SK-N-SH treated with all-trans-retinoic acid at 6 μM for 48 hours (cell line): ENCODE measurements at regions not wholly inside any gene's neighbourhood (a gene's known extent, or its start where the extent isn't known, plus 50 kb on each side); places are given as distances from the start of the nearest gene placed in this dataset.

ENCODE experiments used
- ATAC-seq: fragments of 200-7000 bp; cut with Tn5 transposase; 3 replicates; pipeline ENCODE4 v1.9.1; 2020; ENCODE audit warnings: mild to moderate bottlenecking, moderate library complexity
- BACH2 ChIP-seq: fragments of 250-450 bp; sonication (Bioruptor Pico); IDR thresholded peaks from 2 replicates; pipeline ENCODE4 v1.9.0; 2021; ENCODE audit warnings: mild to moderate bottlenecking, borderline replicate concordance
- CSDC2 ChIP-seq: fragments of 250-450 bp; sonication (Bioruptor Pico); IDR thresholded peaks from 2 replicates; pipeline ENCODE4 v1.5.0; 2020; ENCODE audit warnings: mild to moderate bottlenecking, moderate library complexity
- ESRRG ChIP-seq: fragments of 250-450 bp; sonication (Bioruptor Pico); IDR thresholded peaks from 2 replicates; pipeline ENCODE4 v1.6.1; 2021; ENCODE audit warnings: mild to moderate bottlenecking
- GLIS3 ChIP-seq: fragments of 250-450 bp; sonication (Bioruptor Pico); IDR thresholded peaks from 2 replicates; pipeline ENCODE4 v1.5.0; 2020; ENCODE audit warnings: mild to moderate bottlenecking, moderate library complexity
- ISL1 ChIP-seq: fragments of 250-450 bp; sonication (Bioruptor Pico); IDR thresholded peaks from 2 replicates; pipeline ENCODE4 v2.1.2; 2022; ENCODE audit warnings: mild to moderate bottlenecking, moderate library complexity
- OSR1 ChIP-seq: fragments of 250-450 bp; sonication (Bioruptor Pico); IDR thresholded peaks from 2 replicates; pipeline ENCODE4 v1.8.0; 2022; ENCODE audit warnings: moderate library complexity, mild to moderate bottlenecking, inconsistent platforms
- PATZ1 ChIP-seq: fragments of 250-450 bp; sonication (Bioruptor Pico); IDR thresholded peaks from 2 replicates; pipeline ENCODE4 v1.8.0; 2020; ENCODE audit warnings: mild to moderate bottlenecking, moderate library complexity, borderline replicate concordance
- POU6F1 ChIP-seq: fragments of 250-450 bp; sonication (Bioruptor Pico); IDR thresholded peaks from 2 replicates; pipeline ENCODE4 v1.8.0; 2021; ENCODE audit warnings: low read depth, mild to moderate bottlenecking, moderate library complexity, borderline replicate concordance
- PPARA ChIP-seq: fragments of 250-450 bp; sonication (Bioruptor Pico); IDR thresholded peaks from 2 replicates; pipeline ENCODE4 v1.5.0; 2020; ENCODE audit warnings: mild to moderate bottlenecking, borderline replicate concordance
- RARB ChIP-seq: fragments of 250-450 bp; sonication (Bioruptor Pico); IDR thresholded peaks from 2 replicates; pipeline ENCODE4 v1.8.0; 2021; ENCODE audit warnings: mild to moderate bottlenecking, moderate library complexity
- SNAI2 ChIP-seq: fragments of 250-450 bp; sonication (Bioruptor Pico); IDR thresholded peaks from 2 replicates; pipeline ENCODE4 v1.5.0; 2020; ENCODE audit warnings: mild to moderate bottlenecking, moderate library complexity
- TCF4 ChIP-seq: fragments of 250-450 bp; sonication (Bioruptor Pico); IDR thresholded peaks from 2 replicates; pipeline ENCODE4 v1.8.0; 2021; ENCODE audit warnings: mild to moderate bottlenecking, moderate library complexity, borderline replicate concordance
- TOX ChIP-seq: fragments of 250-450 bp; sonication (Bioruptor Pico); IDR thresholded peaks from 2 replicates; pipeline ENCODE4 v1.8.0; 2021; ENCODE audit warnings: mild to moderate bottlenecking, moderate library complexity, borderline replicate concordance
- TSHZ2 ChIP-seq: fragments of 250-450 bp; sonication (Bioruptor Pico); IDR thresholded peaks from 2 replicates; pipeline ENCODE4 v1.5.0; 2020; ENCODE audit warnings: mild to moderate bottlenecking, moderate library complexity
- ZC3H10 ChIP-seq: fragments of 250-450 bp; sonication (Bioruptor Pico); IDR thresholded peaks from 2 replicates; pipeline ENCODE4 v1.5.1; 2021; ENCODE audit warnings: mild to moderate bottlenecking, moderate library complexity
- ZFP3 ChIP-seq: fragments of 250-450 bp; sonication (Bioruptor Pico); IDR thresholded peaks from 2 replicates; pipeline ENCODE4 v1.5.0; 2020; ENCODE audit warnings: mild to moderate bottlenecking, moderate library complexity
- ZFP30 ChIP-seq: fragments of 450-650 bp; formaldehyde crosslinking; IDR thresholded peaks from 2 replicates; pipeline ENCODE4 v1.5.0; 2022; ENCODE audit warnings: mild to moderate bottlenecking, moderate library complexity
- ZNF565 ChIP-seq: fragments of 450-650 bp; formaldehyde crosslinking; conservative IDR thresholded peaks from 2 replicates; pipeline ENCODE4 v1.5.0; 2020; ENCODE audit warnings: low read depth, mild to moderate bottlenecking, moderate library complexity
- ZNF70 ChIP-seq: fragments of 450-650 bp; formaldehyde crosslinking; IDR thresholded peaks from 2 replicates; pipeline ENCODE4 v1.5.0; 2020; ENCODE audit warnings: mild to moderate bottlenecking, moderate library complexity
- ZNF8 ChIP-seq: fragments of 450-650 bp; formaldehyde crosslinking; IDR thresholded peaks from 2 replicates; pipeline ENCODE4 v1.5.0; 2020; ENCODE audit warnings: mild to moderate bottlenecking, moderate library complexity
- TF ChIP-seq, protein P1 (sequence below): fragments of 250-450 bp; sonication (Bioruptor Pico); IDR thresholded peaks from 2 replicates; pipeline ENCODE4 v1.5.1; 2021; ENCODE audit warnings: mild to moderate bottlenecking, moderate library complexity

GRCh38 chrX:8873102-8873501 lies 71.9 kb upstream of the FAM9A start:
- TF ChIP-seq ESRRG (CRISPR knock-in tag) (no peak), ZNF565 (CRISPR knock-in tag) (no peak), PPARA (CRISPR knock-in tag) (no peak), TOX (no peak), ZC3H10 (CRISPR knock-in tag) (no peak), ISL1 (no peak), BACH2 (CRISPR knock-in tag) (no peak), SNAI2 (CRISPR knock-in tag) (no peak), ZFP3 (CRISPR knock-in tag) (no peak), ZNF70 (CRISPR knock-in tag) (no peak), CSDC2 (CRISPR knock-in tag) (no peak), TCF4 (CRISPR knock-in tag) (no peak), GLIS3 (CRISPR knock-in tag) (no peak), RARB (no peak), PATZ1 (no peak), TSHZ2 (CRISPR knock-in tag) (no peak), ZFP30 (no peak), ZNF8 (CRISPR knock-in tag) (no peak)
- TF ChIP-seq, protein P1, sequence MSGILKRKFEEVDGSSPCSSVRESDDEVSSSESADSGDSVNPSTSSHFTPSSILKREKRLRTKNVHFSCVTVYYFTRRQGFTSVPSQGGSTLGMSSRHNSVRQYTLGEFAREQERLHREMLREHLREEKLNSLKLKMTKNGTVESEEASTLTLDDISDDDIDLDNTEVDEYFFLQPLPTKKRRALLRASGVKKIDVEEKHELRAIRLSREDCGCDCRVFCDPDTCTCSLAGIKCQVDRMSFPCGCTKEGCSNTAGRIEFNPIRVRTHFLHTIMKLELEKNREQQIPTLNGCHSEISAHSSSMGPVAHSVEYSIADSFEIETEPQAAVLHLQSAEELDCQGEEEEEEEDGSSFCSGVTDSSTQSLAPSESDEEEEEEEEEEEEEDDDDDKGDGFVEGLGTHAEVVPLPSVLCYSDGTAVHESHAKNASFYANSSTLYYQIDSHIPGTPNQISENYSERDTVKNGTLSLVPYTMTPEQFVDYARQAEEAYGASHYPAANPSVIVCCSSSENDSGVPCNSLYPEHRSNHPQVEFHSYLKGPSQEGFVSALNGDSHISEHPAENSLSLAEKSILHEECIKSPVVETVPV, result no peak
- no peak for ATAC-seq

- TF ChIP-seq ISL1 (no peak), TSHZ2 (CRISPR knock-in tag) (no peak), POU6F1 (CRISPR knock-in tag) (no peak), CSDC2 (CRISPR knock-in tag) (no peak), SNAI2 (CRISPR knock-in tag) (no peak), TOX (no peak), OSR1 (CRISPR knock-in tag) (no peak), ZNF565 (CRISPR knock-in tag) (no peak), ESRRG (CRISPR knock-in tag) (no peak), PATZ1 (no peak), ZFP30 (no peak), PPARA (CRISPR knock-in tag) (no peak), ZFP3 (CRISPR knock-in tag) (no peak), BACH2 (CRISPR knock-in tag) (no peak), ZNF8 (CRISPR knock-in tag) (no peak), ZNF70 (CRISPR knock-in tag) (no peak), RARB (no peak), ZC3H10 (CRISPR knock-in tag) (no peak)
- TF ChIP-seq, protein P1, result no peak
- no peak for ATAC-seq
These were observed 69.2 kb upstream of the FAM9A start for GRCh38 chrX:8870411-8870810.
